ENCODE measurements at regions not wholly inside any gene's neighbourhood (a gene's known extent, or its start where the extent isn't known, plus 50 kb on each side); places are given as distances from the start of the nearest gene placed in this dataset.

GRCh38 chr4:144565527-144566195 lies 80.3 kb upstream of the HHIP start:
- no peak for DNase-seq (ENCODE audit: low read depth)

- no peak for DNase-seq (ENCODE audit: low read depth)
Measured at GRCh38 chr4:144572660-144573059, 73.3 kb upstream of the HHIP start.

GRCh38 chr4:144574000-144574399 lies 72.0 kb upstream of the HHIP start:
- DNase-seq (ENCODE audit: low read depth), result no peak

- no peak for DNase-seq (ENCODE audit: low read depth)
Measured at GRCh38 chr4:144574509-144574908, 71.4 kb upstream of the HHIP start.

- peak; percentile 96 for DNase-seq (ENCODE audit: low read depth)
Measured at GRCh38 chr4:144575181-144575580, 70.8 kb upstream of the HHIP start.

- no peak for DNase-seq (ENCODE audit: low read depth)
Measured at GRCh38 chr4:144578681-144579080, 67.3 kb upstream of the HHIP start.

GRCh38 chr4:144579411-144580030 lies 66.4 kb upstream of the HHIP start:
- DNase-seq (ENCODE audit: low read depth), result peak; percentile 65

- no peak for DNase-seq (ENCODE audit: low read depth)
Measured at GRCh38 chr4:144580430-144580829, 65.5 kb upstream of the HHIP start.

GRCh38 chr4:144582105-144582850 lies 63.7 kb upstream of the HHIP start:
- no peak for DNase-seq (ENCODE audit: low read depth)

- no peak for DNase-seq (ENCODE audit: low read depth)
Measured at GRCh38 chr4:144582975-144583374, 63.0 kb upstream of the HHIP start.

GRCh38 chr4:144583658-144584057 lies 62.3 kb upstream of the HHIP start:
- peak; percentile 66 for DNase-seq (ENCODE audit: low read depth)

- no peak for DNase-seq (ENCODE audit: low read depth)
Measured at GRCh38 chr4:144584428-144584827, 61.5 kb upstream of the HHIP start.

GRCh38 chr4:144589512-144589911 lies 56.4 kb upstream of the HHIP start:
- no peak for DNase-seq (ENCODE audit: low read depth)

GRCh38 chr4:144590020-144590419 lies 55.9 kb upstream of the HHIP start:
- no peak for DNase-seq (ENCODE audit: low read depth)

- DNase-seq (ENCODE audit: low read depth), result peak; percentile 94
Measured at GRCh38 chr4:144591401-144591800, 54.6 kb upstream of the HHIP start.

- no peak for DNase-seq (ENCODE audit: low read depth)
Measured at GRCh38 chr4:144592264-144592663, 53.7 kb upstream of the HHIP start.

GRCh38 chr4:144594471-144594986 lies 51.4 kb upstream of the HHIP start:
- DNase-seq (ENCODE audit: low read depth), result peak; percentile 64

- DNase-seq (ENCODE audit: low read depth), result no peak
Measured at GRCh38 chr4:144595681-144596080, 50.3 kb upstream of the HHIP start.
